ENCODE measurements at regions not wholly inside any gene's neighbourhood (a gene's known extent, or its start where the extent isn't known, plus 50 kb on each side); places are given as distances from the start of the nearest gene placed in this dataset.

DNA sequence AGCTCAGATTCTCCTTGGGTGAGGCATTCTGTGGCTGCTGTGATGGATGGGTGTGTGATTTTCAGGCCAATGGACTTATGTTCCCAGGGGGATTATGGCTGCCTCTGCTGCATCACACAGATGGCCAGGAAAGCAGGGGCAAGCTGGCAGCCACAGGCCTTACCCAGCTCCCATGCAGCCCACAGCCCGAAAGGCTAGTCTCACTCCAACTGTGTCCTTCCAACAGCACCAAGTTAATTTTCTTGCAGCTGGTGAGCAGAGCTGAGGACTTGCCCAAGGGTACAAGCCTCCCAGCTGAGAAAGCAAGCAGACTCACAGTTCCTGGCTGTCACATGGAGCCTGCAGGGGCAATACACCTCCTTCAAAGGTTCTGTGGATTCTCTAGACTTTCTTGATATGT, 155.2 kb upstream of the KHDRBS2 start:
- Histone ChIP-seq H3K4me2 (no peak overlapping the region), H3K27ac (ENCODE audit: low read depth in 2 of 2, low read length in 1 of 2) (no peak overlapping the region), H2AFZ (ENCODE audit: low read depth) (no peak overlapping the region), H3K9me2 (no peaks in the 10 kb centered on the region), H3F3A (replicated peaks; ENCODE audit: insufficient read depth) (no peaks in the 10 kb centered on the region), H3K9ac (no peak overlapping the region), H3K36me3 (replicated peaks in 1 of 2; ENCODE audit: control insufficient read depth in 1 of 2, insufficient read depth in 2 of 2, low read length in 1 of 2) (no peaks in the 10 kb centered on the region), H3K4me3 (ENCODE audit: low read depth in 2 of 2, low read length in 1 of 2) (no peak overlapping the region), H3K9me3 (no peaks in the 10 kb centered on the region), H3K79me2 (ENCODE audit: insufficient read depth) (no peaks in the 10 kb centered on the region), H3K27me3 (ENCODE audit: insufficient read depth) (no peaks in the 10 kb centered on the region), H4K20me1 (ENCODE audit: insufficient read depth) (no peaks in the 10 kb centered on the region), H3K4me1 (ENCODE audit: control insufficient read depth in 1 of 2, insufficient read depth in 2 of 2, low read depth in 1 of 2, low read length in 1 of 2) (no peaks in the 10 kb centered on the region)
- no peak for TF ChIP-seq RAD21 (IDR thresholded peaks at IDR 0.05; ENCODE audit: low read length)
- no peak for TF ChIP-seq GATA2 (CRISPR knock-in tag; IDR thresholded peaks at IDR 0.05)
- TF ChIP-seq NFIC (IDR thresholded peaks at IDR 0.05; ENCODE audit: borderline replicate concordance): no peak
- no peak for TF ChIP-seq FOXM1 (IDR thresholded peaks at IDR 0.05; ENCODE audit: low read depth)
- TF ChIP-seq, protein P1, sequence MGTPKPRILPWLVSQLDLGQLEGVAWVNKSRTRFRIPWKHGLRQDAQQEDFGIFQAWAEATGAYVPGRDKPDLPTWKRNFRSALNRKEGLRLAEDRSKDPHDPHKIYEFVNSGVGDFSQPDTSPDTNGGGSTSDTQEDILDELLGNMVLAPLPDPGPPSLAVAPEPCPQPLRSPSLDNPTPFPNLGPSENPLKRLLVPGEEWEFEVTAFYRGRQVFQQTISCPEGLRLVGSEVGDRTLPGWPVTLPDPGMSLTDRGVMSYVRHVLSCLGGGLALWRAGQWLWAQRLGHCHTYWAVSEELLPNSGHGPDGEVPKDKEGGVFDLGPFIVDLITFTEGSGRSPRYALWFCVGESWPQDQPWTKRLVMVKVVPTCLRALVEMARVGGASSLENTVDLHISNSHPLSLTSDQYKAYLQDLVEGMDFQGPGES (IDR thresholded peaks at IDR 0.05; ENCODE audit: low read depth, low read length): no peak
- no peak for TF ChIP-seq MXI1 (IDR thresholded peaks at IDR 0.05; ENCODE audit: low read depth, low read length)
- no peak for TF ChIP-seq USF2 (IDR thresholded peaks at IDR 0.05; ENCODE audit: borderline replicate concordance, low read depth, low read length)
- TF ChIP-seq, protein P2, sequence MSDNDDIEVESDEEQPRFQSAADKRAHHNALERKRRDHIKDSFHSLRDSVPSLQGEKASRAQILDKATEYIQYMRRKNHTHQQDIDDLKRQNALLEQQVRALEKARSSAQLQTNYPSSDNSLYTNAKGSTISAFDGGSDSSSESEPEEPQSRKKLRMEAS (IDR thresholded peaks at IDR 0.05; ENCODE audit: low read depth): no peak
- TF ChIP-seq RCOR1 (IDR thresholded peaks at IDR 0.05; ENCODE audit: low read length): no peak
- TF ChIP-seq ELF1 (IDR thresholded peaks at IDR 0.05): no peak
- no peak for TF ChIP-seq GABPA (IDR thresholded peaks at IDR 0.05; ENCODE audit: low read depth)
- no peak for TF ChIP-seq RXRA (IDR thresholded peaks at IDR 0.05; ENCODE audit: borderline replicate concordance, low read depth)
- no peak for TF ChIP-seq JUND (IDR thresholded peaks at IDR 0.05)
- TF ChIP-seq, protein P3, sequence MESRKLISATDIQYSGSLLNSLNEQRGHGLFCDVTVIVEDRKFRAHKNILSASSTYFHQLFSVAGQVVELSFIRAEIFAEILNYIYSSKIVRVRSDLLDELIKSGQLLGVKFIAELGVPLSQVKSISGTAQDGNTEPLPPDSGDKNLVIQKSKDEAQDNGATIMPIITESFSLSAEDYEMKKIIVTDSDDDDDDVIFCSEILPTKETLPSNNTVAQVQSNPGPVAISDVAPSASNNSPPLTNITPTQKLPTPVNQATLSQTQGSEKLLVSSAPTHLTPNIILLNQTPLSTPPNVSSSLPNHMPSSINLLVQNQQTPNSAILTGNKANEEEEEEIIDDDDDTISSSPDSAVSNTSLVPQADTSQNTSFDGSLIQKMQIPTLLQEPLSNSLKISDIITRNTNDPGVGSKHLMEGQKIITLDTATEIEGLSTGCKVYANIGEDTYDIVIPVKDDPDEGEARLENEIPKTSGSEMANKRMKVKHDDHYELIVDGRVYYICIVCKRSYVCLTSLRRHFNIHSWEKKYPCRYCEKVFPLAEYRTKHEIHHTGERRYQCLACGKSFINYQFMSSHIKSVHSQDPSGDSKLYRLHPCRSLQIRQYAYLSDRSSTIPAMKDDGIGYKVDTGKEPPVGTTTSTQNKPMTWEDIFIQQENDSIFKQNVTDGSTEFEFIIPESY (IDR thresholded peaks at IDR 0.05; ENCODE audit: borderline replicate concordance, low read depth): no peak
- no peak for TF ChIP-seq MEF2A (IDR thresholded peaks at IDR 0.05; ENCODE audit: borderline replicate concordance, low read depth)
- TF ChIP-seq CHD2 (IDR thresholded peaks at IDR 0.05; ENCODE audit: low read length, partially characterized antibody): no peak
- no peak for TF ChIP-seq FOXJ3 (CRISPR knock-in tag; IDR thresholded peaks at IDR 0.05)
- no peak for TF ChIP-seq TAF1 (IDR thresholded peaks at IDR 0.05; ENCODE audit: borderline replicate concordance, low read depth, low read length)
- TF ChIP-seq SMC3 (IDR thresholded peaks at IDR 0.05; ENCODE audit: low read depth, low read length): no peak
- TF ChIP-seq YY1 (IDR thresholded peaks at IDR 0.05; ENCODE audit: low read depth): no peak
- ChIA-PET POLR2A (no interaction called here), CTCF (no interaction called here)
- no peak for DNase-seq
- no CpG with 5 or more reads among the region's 1 CpG for WGBS (ENCODE audit: low lambda C conversion rate)
